Tibial nerve (tissue), 4 donors: ENCODE measurements at regions not wholly inside any gene's neighbourhood (a gene's known extent, or its start where the extent isn't known, plus 50 kb on each side); places are given as distances from the start of the nearest gene placed in this dataset.
"Not testable (repeated sequence)": the region's sequence is repeated elsewhere in the genome, so short reads cannot be mapped to it uniquely, and the experiment has no call there.

ENCODE experiments used
- DNase-seq, 2 donors: peaks; one replicate each; pipeline ENCODE4 v3.0.0-alpha.2; 2019; ENCODE audit warnings: low spot score in 2 of 2
- H3K27ac ChIP-seq, 4 donors: fragments of 200-600 bp; sonication (generic) in 3 of 4; one replicate each; pipeline ENCODE4 v1.5.1; 2017 to 2019; ENCODE audit warnings: mild to moderate bottlenecking in 1 of 4
- H3K27me3 ChIP-seq, 2 donors: fragments of 200-600 bp; sonication (generic) in 1 of 2; one replicate each; pipeline versions ENCODE4 v1.5.1 to v1.6.0; 2017 to 2019
- H3K36me3 ChIP-seq, 3 donors: fragments of 200-600 bp; sonication (generic); one replicate each; pipeline ENCODE4 v1.5.1; 2018 to 2019
- H3K4me1 ChIP-seq, 4 donors: fragments of 200-600 bp; sonication (generic) in 3 of 4; one replicate each; pipeline ENCODE4 v1.5.1; 2017 to 2019
- H3K4me3 ChIP-seq, 4 donors: fragments of 200-600 bp; sonication (generic) in 3 of 4; one replicate each; pipeline ENCODE4 v1.5.1; 2017 to 2019; ENCODE audit warnings: mild to moderate bottlenecking in 1 of 4, moderate library complexity in 1 of 4
- H3K9me3 ChIP-seq, 4 donors: fragments of 200-600 bp; sonication (generic) in 3 of 4; one replicate each; pipeline ENCODE4 v1.5.1; 2017 to 2019
- CTCF ChIP-seq, 5 experiments: fragments of 200-600 bp in 3 of 5; fragments of 450-650 bp in 2 of 5; sonication (generic) in 3 of 5; IDR thresholded peaks; one replicate each; pipeline ENCODE4 v1.5.1; 2016 to 2019; ENCODE audit warnings: antibody characterized with exemption in 5 of 5, mild to moderate bottlenecking in 3 of 5, moderate library complexity in 2 of 5
- EP300 ChIP-seq, 2 donors: sonication (generic); formaldehyde crosslinking; IDR thresholded peaks; one replicate each; pipeline ENCODE4 v1.6.1; 2017; ENCODE audit warnings: antibody characterized with exemption in 2 of 2, mild to moderate bottlenecking in 1 of 2
- POLR2A ChIP-seq, 2 donors: fragments of 450-650 bp; IDR thresholded peaks; one replicate each; pipeline ENCODE4 v1.6.1; 2017; ENCODE audit warnings: antibody characterized with exemption in 2 of 2, mild to moderate bottlenecking in 2 of 2, moderate library complexity in 2 of 2
- WGBS, 2 donors: methylation state at CpG; one replicate each; pipeline ENCODE4 v1.1.5; 2018; 5-methylcytosine and 5-hydroxymethylcytosine counted together

DNA sequence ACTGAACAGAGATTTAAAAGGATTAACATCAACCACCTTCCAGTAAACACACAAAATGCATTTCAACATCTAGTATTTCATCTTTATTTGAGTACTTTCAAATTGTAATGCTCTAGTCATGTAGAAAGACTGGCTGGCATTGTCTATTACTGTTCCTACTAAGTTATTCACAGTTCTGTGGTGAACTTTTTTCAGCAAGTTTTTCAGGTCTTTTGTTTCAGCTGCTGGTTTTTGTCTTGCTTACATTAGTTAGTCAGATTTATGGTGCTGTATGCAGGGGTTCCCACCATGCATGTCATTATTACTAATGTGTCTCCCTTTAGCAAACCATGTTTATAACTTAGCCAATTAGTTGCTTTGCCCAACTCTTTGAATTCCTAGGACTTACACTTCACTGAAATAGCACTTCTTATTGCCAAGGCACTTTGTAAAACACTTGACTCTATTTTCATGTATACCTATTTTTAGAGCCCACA is 253.4 kb upstream of the KITLG start:
- no peaks in the 10 kb centered on the region for H3K36me3 ChIP-seq
- no peak overlapping the region for H3K27ac ChIP-seq
- TF ChIP-seq CTCF (IDR thresholded peaks at IDR 0.05) (no peak), EP300 (IDR thresholded peaks at IDR 0.05) (no peak), POLR2A (IDR thresholded peaks at IDR 0.05) (no peak)
- H3K9me3 ChIP-seq, result peaks cover 0 to 8% (median 0%) of the 10 kb centered on the region in 4 donors
- DNase-seq, result no peak
- H3K4me1 ChIP-seq, result no peaks in the 10 kb centered on the region
- no peaks in the 10 kb centered on the region for H3K27me3 ChIP-seq
- H3K4me3 ChIP-seq, result no peak overlapping the region

GRCh38 chr12:88828537-88828936 is 248.3 kb upstream of the KITLG start:
- not testable (repeated sequence) for H3K9me3 ChIP-seq, H3K4me1 ChIP-seq, H3K27ac ChIP-seq, DNase-seq, H3K4me3 ChIP-seq, H3K36me3 ChIP-seq, H3K27me3 ChIP-seq
- 81 to 86% methylated on average over 2 of the region's 2 CpGs for WGBS, 2 donors

- H3K27me3 ChIP-seq, result no peaks in the 10 kb centered on the region
- DNase-seq, result no peak
- H3K4me3 ChIP-seq, result no peak overlapping the region
- WGBS, 2 donors, result 97 to 100% methylated on average over 1 of the region's 1 CpG
- H3K4me1 ChIP-seq, result no peaks in the 10 kb centered on the region
- TF ChIP-seq POLR2A (IDR thresholded peaks at IDR 0.05) (no peak), CTCF (IDR thresholded peaks at IDR 0.05) (no peak), EP300 (IDR thresholded peaks at IDR 0.05) (no peak)
- H3K36me3 ChIP-seq, result no peaks in the 10 kb centered on the region
- H3K27ac ChIP-seq, result no peak overlapping the region
- H3K9me3 ChIP-seq, result no peaks in the 10 kb centered on the region
Measured at GRCh38 chr12:88820012-88820411, 239.7 kb upstream of the KITLG start.

- TF ChIP-seq POLR2A (IDR thresholded peaks at IDR 0.05) (no peak), EP300 (IDR thresholded peaks at IDR 0.05) (no peak)
- no peaks in the 10 kb centered on the region for H3K36me3 ChIP-seq
- no peak overlapping the region for H3K27ac ChIP-seq
- no peaks in the 10 kb centered on the region for H3K9me3 ChIP-seq
- DNase-seq, result no peak
- H3K27me3 ChIP-seq, result no peaks in the 10 kb centered on the region
- H3K4me3 ChIP-seq, result no peak overlapping the region
- H3K4me1 ChIP-seq, result no peaks in the 10 kb centered on the region
Measured at GRCh38 chr12:88816201-88816600, 235.9 kb upstream of the KITLG start.

DNA sequence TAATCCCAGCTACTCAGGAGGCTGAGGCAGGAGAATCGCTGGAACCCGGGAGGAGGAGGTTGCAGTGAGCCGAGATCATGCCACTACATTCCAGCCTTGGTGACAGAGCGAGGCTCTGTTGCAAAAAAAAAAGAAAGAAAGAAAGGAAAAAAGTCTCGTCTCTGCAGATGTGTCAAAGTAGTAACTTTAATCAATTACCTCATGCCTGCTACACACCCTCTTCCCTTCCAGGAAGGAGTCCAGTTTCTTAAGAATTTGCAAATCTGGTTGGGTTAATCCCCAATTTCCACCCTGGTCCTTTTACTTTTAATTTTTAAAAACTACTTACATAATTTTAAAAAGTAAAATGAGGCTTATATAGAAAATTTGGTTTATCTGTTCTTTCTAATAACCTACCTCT is 234.5 kb upstream of the KITLG start:
- 70 to 77% methylated on average over 5 of the region's 5 CpGs for WGBS, 2 donors
- no peak for DNase-seq
- Histone ChIP-seq H3K36me3 (no peaks in the 10 kb centered on the region), H3K27ac (no peak overlapping the region), H3K4me1 (no peaks in the 10 kb centered on the region), H3K4me3 (no peak overlapping the region), H3K9me3 (no peaks in the 10 kb centered on the region), H3K27me3 (no peaks in the 10 kb centered on the region)
- TF ChIP-seq POLR2A (IDR thresholded peaks at IDR 0.05) (no peak), EP300 (IDR thresholded peaks at IDR 0.05) (no peak), CTCF (IDR thresholded peaks at IDR 0.05) (no peak)

DNA sequence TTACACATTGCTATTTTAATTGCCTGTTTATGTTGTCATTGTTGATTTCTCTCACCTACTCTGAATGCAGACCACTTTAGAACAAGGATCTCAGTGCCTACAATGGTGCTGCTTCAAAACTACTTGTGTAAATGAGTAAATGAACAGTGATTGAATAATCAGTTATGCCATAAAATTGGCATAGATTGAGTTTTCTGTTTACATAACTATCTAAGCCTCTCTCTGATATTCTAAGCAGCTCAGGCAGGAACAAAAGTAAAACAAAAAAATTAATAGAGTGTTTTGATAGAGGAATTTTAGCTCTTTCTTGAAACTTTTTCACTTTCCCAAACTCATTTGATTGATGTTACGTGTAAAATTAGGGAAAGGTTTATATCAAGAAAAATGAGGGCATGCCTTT is 232.3 kb upstream of the KITLG start:
- Histone ChIP-seq H3K27me3 (no peaks in the 10 kb centered on the region), H3K4me3 (no peak overlapping the region), H3K4me1 (no peaks in the 10 kb centered on the region), H3K27ac (no peak overlapping the region), H3K9me3 (no peaks in the 10 kb centered on the region), H3K36me3 (no peaks in the 10 kb centered on the region)
- no peak for DNase-seq
- no peak for TF ChIP-seq EP300 (IDR thresholded peaks at IDR 0.05)
- TF ChIP-seq POLR2A (IDR thresholded peaks at IDR 0.05), result no peak
- TF ChIP-seq CTCF (IDR thresholded peaks at IDR 0.05), result no peak
- WGBS, 2 donors, result 89 to 97% methylated on average over 1 of the region's 1 CpG
